ENCODE measurements at regions not wholly inside any gene's neighbourhood (a gene's known extent, or its start where the extent isn't known, plus 50 kb on each side); places are given as distances from the start of the nearest gene placed in this dataset.

DNA sequence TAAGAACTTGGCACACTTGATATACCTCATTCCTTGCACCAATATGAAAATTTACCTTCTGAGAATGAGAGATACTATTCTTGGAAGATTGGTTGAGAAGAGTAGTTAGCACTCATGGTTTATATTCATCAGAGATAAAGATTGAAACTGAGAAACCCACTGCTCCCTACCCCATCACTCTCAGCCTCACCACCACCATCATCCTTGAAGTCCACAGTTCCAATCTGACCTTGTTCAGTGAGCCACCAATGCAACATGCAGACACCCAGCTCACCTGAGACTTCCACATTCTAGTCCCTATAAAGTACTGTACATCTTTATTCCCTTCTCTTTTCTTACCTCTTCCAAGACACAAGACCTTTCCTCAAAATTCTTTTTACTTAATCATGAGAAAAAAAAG is 869.0 kb downstream of the TRIB2 start:
- H3K23ac ChIP-seq (ENCODE audit: insufficient read length): no peak overlapping the region
- no peaks in the 10 kb centered on the region for H3K4me1 ChIP-seq (replicated peaks in 1 of 4; ENCODE audit: control insufficient read depth in 3 of 4, insufficient read depth in 4 of 4, low read length in 3 of 4)
- no peak overlapping the region for H3K4me3 ChIP-seq (ENCODE audit: extremely low read depth in 1 of 4, insufficient read depth in 2 of 4, low read depth in 3 of 4, low read length in 4 of 4)
- no peaks in the 10 kb centered on the region for H3K27me3 ChIP-seq (replicated peaks in 1 of 4; ENCODE audit: control insufficient read depth in 3 of 4, extremely low read depth in 1 of 4, insufficient read depth in 3 of 4, low read length in 3 of 4)
- no peak overlapping the region for H2BK120ac ChIP-seq (replicated peaks; ENCODE audit: low read depth, low read length)
- no peaks in the 10 kb centered on the region for H3K9me3 ChIP-seq (ENCODE audit: insufficient read depth in 2 of 2, low read depth in 1 of 2, low read length in 1 of 2)
- H2AK5ac ChIP-seq (ENCODE audit: low read depth, low read length): no peak overlapping the region
- H4K91ac ChIP-seq (replicated peaks; ENCODE audit: insufficient read length, low read length): no peak overlapping the region
- no peak overlapping the region for H3K4ac ChIP-seq (replicated peaks; ENCODE audit: insufficient read length, low read depth, low read length)
- ChIA-PET CTCF (ENCODE audit: partially characterized antibody) (interaction anchor here (0.6 kb wide), 1 partner anchor 318 kb away, joined by 3 read pairs; no protein-coding TSS in a partner anchor), POLR2A (ENCODE audit: partially characterized antibody) (no interaction called here)
- no peaks in the 10 kb centered on the region for H4K20me1 ChIP-seq (replicated peaks in 1 of 2; ENCODE audit: control insufficient read depth in 1 of 2, insufficient read depth in 2 of 2, low read length in 2 of 2)
- H3K56ac ChIP-seq (replicated peaks; ENCODE audit: insufficient read length, low read depth, low read length): no peak overlapping the region
- H3K4me2 ChIP-seq (ENCODE audit: insufficient read depth in 1 of 2, low read depth in 2 of 2, low read length in 2 of 2): no peak overlapping the region
- no peak overlapping the region for H3K9ac ChIP-seq (replicated peaks in 1 of 4; ENCODE audit: extremely low read depth in 1 of 4, low read depth in 3 of 4, low read length in 3 of 4)
- TF ChIP-seq HDAC6 (IDR thresholded peaks at IDR 0.05; ENCODE audit: low read depth, low read length) (no peak), SIX5 (IDR thresholded peaks at IDR 0.05; ENCODE audit: low read depth, low read length) (no peak), CBX5 (IDR thresholded peaks at IDR 0.05; ENCODE audit: low read depth, low read length) (no peak), TCF12 (IDR thresholded peaks at IDR 0.05; ENCODE audit: low read depth, low read length) (no peak), SAP30 (IDR thresholded peaks at IDR 0.05; ENCODE audit: insufficient read depth, insufficient replicate concordance, low read length) (no peak), TAF7 (optimal IDR thresholded peaks at IDR 0.05; ENCODE audit: borderline replicate concordance, low read depth, low read length) (no peak), SUZ12 (IDR thresholded peaks at IDR 0.05; ENCODE audit: low read length) (no peak), EGR1 (IDR thresholded peaks at IDR 0.05; ENCODE audit: borderline replicate concordance, low read depth, low read length) (no peak), SP2 (IDR thresholded peaks at IDR 0.05; ENCODE audit: low read length) (no peak)
- H2BK20ac ChIP-seq (ENCODE audit: low read length): no peak overlapping the region
- no peak overlapping the region for H3K27ac ChIP-seq (ENCODE audit: low read depth, low read length)
- no peak overlapping the region for H2BK15ac ChIP-seq (ENCODE audit: low read length)
- no peak overlapping the region for H4K5ac ChIP-seq (ENCODE audit: insufficient read length, low read depth, low read length)
- DNase-seq (ENCODE audit: low read depth in 1 of 2, low spot score in 2 of 2) (no peak), FAIRE-seq (no peak)
- no peaks in the 10 kb centered on the region for H3K79me2 ChIP-seq (ENCODE audit: control insufficient read depth in 1 of 2, insufficient read depth in 2 of 2, low read length in 2 of 2)
- no peaks in the 10 kb centered on the region for H3K36me3 ChIP-seq (ENCODE audit: control insufficient read depth in 2 of 4, insufficient read depth in 4 of 4, low read length in 3 of 4)
- no peaks in the 10 kb centered on the region for H3K79me1 ChIP-seq (ENCODE audit: low read depth, low read length)
- H2BK5ac ChIP-seq (ENCODE audit: low read depth, low read length): no peak overlapping the region
- H3K18ac ChIP-seq (ENCODE audit: extremely low read depth, low read length): no peak overlapping the region
- no peak overlapping the region for H4K8ac ChIP-seq (ENCODE audit: extremely low read depth, insufficient read depth, low read length)
- H2AFZ ChIP-seq (ENCODE audit: low read length): no peak overlapping the region
- H2BK12ac ChIP-seq (ENCODE audit: low read depth, low read length): no peak overlapping the region
- no peaks in the 10 kb centered on the region for H3K23me2 ChIP-seq (ENCODE audit: low read depth, low read length)
- H3K14ac ChIP-seq (ENCODE audit: insufficient read length): no peak overlapping the region

Measured in H1 (cell line).